MM.1S (cell line): ENCODE measurements at regions not wholly inside any gene's neighbourhood (a gene's known extent, or its start where the extent isn't known, plus 50 kb on each side); places are given as distances from the start of the nearest gene placed in this dataset.

Experiments used
- CTCF ChIP-seq: fragments of 300-600 bp; sonication (generic); IDR thresholded peaks from 2 replicates; pipeline ENCODE4 v1.5.1; 2016; ENCODE audit warnings: antibody characterized with exemption, low read length, mixed read lengths
- EZH2phosphoT487 ChIP-seq: fragments of 300-600 bp; sonication (generic); IDR thresholded peaks from 2 replicates; pipeline ENCODE4 v1.6.1; 2018; ENCODE audit warnings: antibody characterized with exemption, low read length

- no peak for TF ChIP-seq EZH2phosphoT487
- no peak for TF ChIP-seq CTCF
Observed at GRCh38 chr14:43001731-43002130, 1395.1 kb downstream of the LRFN5 start.
